Anterior cingulate cortex (tissue), 58 donors: ENCODE measurements at regions not wholly inside any gene's neighbourhood (a gene's known extent, or its start where the extent isn't known, plus 50 kb on each side); places are given as distances from the start of the nearest gene placed in this dataset.
"Not testable (repeated sequence)": the region's sequence is repeated elsewhere in the genome, so short reads cannot be mapped to it uniquely, and the experiment has no call there.

Experiments
- DNase-seq, 58 donors: peaks; one replicate each; lab custom pipeline; 2025; lab: John Stamatoyannopoulos, UW

- DNase-seq, result no peak
Measured at GRCh38 chr14:22492622-22493542, 96.1 kb downstream of the DAD1 start.

- no peak for DNase-seq
Measured at GRCh38 chr14:22491683-22492621, 97.1 kb downstream of the DAD1 start.

- DNase-seq, result not testable (repeated sequence)
Measured at GRCh38 chr14:22491053-22491452, 98.0 kb downstream of the DAD1 start.

DNA sequence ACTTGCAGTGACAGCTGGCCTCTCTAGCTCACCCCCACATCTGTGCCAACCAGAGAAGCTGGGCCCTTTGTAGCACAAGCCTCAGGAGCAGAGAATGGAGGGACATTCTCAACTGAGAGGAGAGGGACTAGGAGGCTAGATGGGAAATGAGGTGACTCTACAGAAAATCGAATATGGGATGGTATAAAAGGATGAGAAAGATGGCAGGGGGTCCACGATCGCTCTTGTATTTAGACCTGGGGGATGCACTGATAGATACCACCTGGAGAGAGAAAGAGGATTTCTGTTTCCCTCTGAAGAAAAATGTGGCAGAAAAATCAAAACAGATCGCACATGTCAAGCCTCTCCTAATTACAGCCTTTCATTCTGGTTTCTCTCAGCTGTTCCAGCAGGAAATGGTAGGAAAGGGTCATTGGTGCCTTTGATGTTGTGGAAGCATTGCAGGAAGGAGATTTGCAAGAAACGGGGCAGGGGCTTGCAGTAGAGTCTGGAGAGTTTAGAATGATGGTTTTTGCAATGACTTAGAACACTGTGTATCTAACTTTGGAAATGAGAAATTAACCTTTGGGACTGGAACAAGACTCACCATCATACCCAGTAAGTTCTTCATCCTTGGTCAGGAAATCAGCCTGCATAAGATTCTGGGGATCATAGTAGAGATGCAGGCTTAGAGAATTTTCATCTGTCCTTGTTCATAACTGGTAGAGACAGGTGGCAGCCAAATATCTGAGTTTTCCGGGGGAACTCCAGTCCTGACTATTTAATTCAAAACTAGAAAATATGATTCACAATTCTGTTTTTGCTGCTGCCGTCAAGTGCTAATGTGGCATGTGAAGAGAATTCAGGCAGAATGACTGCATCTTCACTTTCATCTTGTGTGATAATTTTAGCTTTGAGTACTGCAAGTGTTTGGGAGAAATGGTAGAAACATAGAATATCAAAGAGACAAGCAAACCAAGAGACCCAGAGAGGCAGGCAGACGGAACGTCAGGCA lies 98.8 kb downstream of the DAD1 start:
- peak in 2 of 58 donors; percentile 7 to 18 for DNase-seq

DNA sequence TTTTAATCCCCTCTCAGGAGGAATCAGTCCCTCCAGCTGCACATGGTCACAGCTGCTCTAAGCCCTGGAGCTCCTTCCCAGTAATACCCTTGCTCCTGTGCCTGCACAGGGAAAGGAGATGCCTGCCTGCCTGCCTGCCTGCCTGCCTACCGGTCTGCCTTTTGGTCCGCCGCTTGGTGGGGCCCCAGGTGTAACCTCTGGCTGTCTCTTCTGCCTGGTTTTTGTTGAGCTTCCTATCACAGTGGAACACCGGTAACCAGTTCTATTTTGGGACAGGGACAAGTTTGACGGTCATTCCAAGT lies 99.8 kb downstream of the DAD1 start:
- DNase-seq, result no peak

DNA sequence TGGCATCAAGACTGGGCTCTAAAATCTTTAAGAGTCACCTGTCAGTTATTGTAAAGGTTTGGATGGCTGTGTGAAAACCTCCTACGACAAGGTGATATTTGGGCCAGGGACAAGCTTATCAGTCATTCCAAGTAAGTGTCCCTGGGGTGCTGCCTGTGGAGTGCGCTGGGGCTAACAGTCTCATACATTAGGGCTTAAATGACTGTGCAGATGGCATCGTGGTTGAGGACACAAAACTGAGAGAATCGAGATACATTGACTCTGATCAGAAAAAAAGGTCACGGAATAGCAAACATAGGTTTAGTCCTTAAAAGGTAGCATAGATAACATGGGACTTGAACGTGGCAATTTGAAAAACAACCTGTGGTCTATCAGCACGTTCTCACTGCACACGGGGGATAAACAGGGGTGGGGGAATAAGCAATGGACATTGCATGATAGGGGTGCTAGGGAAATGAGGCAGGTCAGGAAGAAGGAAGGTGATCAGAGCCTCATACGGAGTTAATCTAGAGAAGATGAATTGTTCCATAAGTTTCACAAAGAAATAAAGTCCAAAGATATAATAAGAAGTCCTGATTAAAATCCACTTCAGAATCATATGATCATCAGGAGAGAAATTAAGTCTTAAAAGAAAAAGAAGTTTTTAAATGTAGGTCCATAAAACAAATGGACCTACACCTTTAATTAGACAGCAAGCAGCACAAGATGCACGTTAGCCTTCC lies 100.3 kb downstream of the DAD1 start:
- DNase-seq, result no peak

DNA sequence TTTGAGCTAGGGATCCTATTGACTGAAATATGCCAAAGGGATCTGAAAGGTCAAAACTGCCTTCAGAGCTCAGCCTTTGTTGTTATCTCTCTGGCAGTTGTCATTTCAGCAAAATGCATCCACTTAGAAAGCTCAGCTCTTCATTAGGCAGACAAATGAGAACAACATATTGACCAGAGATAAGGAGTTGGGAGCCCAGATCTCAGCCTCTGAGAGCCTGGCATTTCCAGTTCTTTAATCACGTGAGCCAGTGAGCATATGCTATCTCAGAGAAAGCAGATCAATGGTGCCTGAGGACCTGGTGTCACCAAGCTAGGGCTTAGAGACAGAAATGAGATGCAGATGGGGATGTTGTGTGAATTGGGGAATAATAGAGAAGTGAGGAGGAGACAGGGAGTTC lies 101.1 kb downstream of the DAD1 start:
- DNase-seq, result no peak

- no peak for DNase-seq
Measured at GRCh38 chr14:22487401-22487800, 101.6 kb downstream of the DAD1 start.

GRCh38 chr14:22486675-22487074 lies 102.3 kb downstream of the DAD1 start:
- no peak for DNase-seq

DNA sequence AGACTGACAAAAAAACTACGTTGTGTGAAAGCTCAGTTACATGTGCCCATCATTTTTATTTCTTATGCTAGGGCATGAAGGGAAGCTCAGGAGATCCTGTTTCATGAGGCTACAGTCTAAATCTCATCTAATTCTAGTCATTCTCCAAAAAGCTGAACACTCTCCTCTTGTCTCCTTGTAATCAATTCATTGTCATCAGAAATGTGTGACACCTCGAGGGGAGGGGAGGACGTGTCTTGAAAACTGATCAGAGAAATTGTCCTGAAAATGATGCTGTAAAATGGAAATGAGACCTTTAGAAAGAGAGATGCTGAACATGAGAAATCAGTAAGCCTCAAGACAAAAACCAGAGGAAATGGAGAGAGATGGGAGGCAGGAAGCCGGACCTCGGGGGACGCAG lies 103.4 kb downstream of the DAD1 start:
- DNase-seq, result no peak

GRCh38 chr14:22485178-22485577 lies 103.8 kb downstream of the DAD1 start:
- DNase-seq, result no peak

- DNase-seq, result no peak
Measured at GRCh38 chr14:22484632-22485031, 104.4 kb downstream of the DAD1 start.

- no peak for DNase-seq
Measured at GRCh38 chr14:22483863-22484593, 105.0 kb downstream of the DAD1 start.

- DNase-seq, result no peak
Measured at GRCh38 chr14:22482782-22483553, 106.1 kb downstream of the DAD1 start.

GRCh38 chr14:22482085-22482694 lies 106.8 kb downstream of the DAD1 start:
- DNase-seq, result no peak

- DNase-seq, result no peak
Measured at GRCh38 chr14:22481546-22481945, 107.5 kb downstream of the DAD1 start.

DNA sequence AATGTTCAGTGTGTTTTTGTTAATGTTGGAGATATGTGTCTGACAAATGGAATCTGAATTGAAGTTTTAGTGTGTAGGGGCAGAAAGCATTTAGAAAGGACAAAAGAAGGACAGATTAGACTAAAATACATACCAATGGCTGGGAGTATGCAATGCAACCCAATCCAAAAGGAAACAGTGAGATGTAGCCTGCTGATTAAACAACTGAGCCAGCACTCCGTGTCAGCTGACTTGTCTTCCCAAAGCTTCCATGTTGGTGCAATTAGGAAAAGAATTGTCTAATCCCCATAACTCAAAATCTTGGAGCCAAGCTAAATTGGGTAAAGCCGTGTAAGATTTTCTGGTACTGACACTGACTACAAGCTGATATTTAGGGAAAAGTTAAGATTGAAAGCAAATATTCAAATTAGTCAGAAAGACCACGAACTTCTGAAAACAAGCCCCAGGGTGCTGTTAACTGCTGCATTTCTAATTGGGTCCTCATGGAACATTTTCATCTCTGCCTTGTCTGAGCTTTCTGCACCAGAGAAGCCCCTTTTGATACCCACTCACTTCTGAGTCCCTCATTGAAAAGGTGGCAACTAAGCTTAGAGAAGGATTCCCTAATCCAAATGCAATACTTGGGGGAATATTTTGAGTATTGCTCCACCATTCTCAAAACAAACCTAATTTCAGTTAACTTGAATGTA lies 109.1 kb downstream of the DAD1 start:
- no peak for DNase-seq
